ENCODE measurements at regions not wholly inside any gene's neighbourhood (a gene's known extent, or its start where the extent isn't known, plus 50 kb on each side); places are given as distances from the start of the nearest gene placed in this dataset.

DNA sequence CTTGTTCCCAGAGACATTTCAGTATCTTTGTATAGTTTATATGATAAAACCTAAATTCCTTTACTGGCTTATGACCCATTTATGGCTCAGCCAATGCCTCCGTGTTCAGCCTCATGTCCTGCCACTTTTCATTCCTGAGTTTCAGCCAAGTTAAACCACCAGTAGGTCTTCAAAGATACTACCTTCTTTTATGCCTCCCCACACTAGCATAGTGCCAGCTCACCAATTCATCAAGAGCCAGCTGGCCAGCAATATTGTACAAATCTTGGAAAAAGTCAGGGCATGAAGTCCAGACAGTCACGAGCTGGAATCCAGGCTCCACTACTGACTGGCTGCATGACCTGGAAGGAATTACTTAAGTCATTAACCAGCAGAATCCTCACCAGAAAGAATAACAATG lies 446.0 kb downstream of the GPATCH2 start:
- TF ChIP-seq, protein P1, sequence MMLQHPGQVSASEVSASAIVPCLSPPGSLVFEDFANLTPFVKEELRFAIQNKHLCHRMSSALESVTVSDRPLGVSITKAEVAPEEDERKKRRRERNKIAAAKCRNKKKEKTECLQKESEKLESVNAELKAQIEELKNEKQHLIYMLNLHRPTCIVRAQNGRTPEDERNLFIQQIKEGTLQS (IDR thresholded peaks at IDR 0.05) = no peak
- no peak for TF ChIP-seq HNF4G (IDR thresholded peaks at IDR 0.05)
- TF ChIP-seq HNF4A (conservative IDR thresholded peaks at IDR 0.05) = no peak
- TF ChIP-seq RXRA (IDR thresholded peaks at IDR 0.05) = no peak
- TF ChIP-seq, protein P2, sequence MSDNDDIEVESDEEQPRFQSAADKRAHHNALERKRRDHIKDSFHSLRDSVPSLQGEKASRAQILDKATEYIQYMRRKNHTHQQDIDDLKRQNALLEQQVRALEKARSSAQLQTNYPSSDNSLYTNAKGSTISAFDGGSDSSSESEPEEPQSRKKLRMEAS (IDR thresholded peaks at IDR 0.05) = no peak
- no peak for TF ChIP-seq GABPA (IDR thresholded peaks at IDR 0.05 in 1 of 2, conservative IDR thresholded peaks at IDR 0.05 in 1 of 2)
- no peak for TF ChIP-seq EGR1 (IDR thresholded peaks at IDR 0.05; ENCODE audit: low read depth in 2 of 2)
- TF ChIP-seq FOXA2 (IDR thresholded peaks at IDR 0.05) = no peak
- TF ChIP-seq NR2F2 (IDR thresholded peaks at IDR 0.05) = no peak
- no peak for TF ChIP-seq JUND (IDR thresholded peaks at IDR 0.05)
- TF ChIP-seq, protein P3, sequence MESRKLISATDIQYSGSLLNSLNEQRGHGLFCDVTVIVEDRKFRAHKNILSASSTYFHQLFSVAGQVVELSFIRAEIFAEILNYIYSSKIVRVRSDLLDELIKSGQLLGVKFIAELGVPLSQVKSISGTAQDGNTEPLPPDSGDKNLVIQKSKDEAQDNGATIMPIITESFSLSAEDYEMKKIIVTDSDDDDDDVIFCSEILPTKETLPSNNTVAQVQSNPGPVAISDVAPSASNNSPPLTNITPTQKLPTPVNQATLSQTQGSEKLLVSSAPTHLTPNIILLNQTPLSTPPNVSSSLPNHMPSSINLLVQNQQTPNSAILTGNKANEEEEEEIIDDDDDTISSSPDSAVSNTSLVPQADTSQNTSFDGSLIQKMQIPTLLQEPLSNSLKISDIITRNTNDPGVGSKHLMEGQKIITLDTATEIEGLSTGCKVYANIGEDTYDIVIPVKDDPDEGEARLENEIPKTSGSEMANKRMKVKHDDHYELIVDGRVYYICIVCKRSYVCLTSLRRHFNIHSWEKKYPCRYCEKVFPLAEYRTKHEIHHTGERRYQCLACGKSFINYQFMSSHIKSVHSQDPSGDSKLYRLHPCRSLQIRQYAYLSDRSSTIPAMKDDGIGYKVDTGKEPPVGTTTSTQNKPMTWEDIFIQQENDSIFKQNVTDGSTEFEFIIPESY (IDR thresholded peaks at IDR 0.05) = no peak
- TF ChIP-seq RAD21 (IDR thresholded peaks at IDR 0.05) = no peak
- no peak for TF ChIP-seq YY1 (IDR thresholded peaks at IDR 0.05)
- no peak for TF ChIP-seq TAF1 (conservative IDR thresholded peaks at IDR 0.05)
- no peak for TF ChIP-seq FOXA1 (IDR thresholded peaks at IDR 0.05)
- Histone ChIP-seq H3K27ac (ENCODE audit: low read depth in 1 of 2, low read length in 2 of 2) (no peak overlapping the region), H3K9me3 (ENCODE audit: control insufficient read depth in 4 of 4, low read length in 3 of 4) (peaks cover 0 to 2% (median under 1%) of the 10 kb centered on the region in 4 donors), H3K4me3 (ENCODE audit: low read depth in 1 of 3, low read length in 3 of 3) (no peak overlapping the region), H3K4me1 (ENCODE audit: control insufficient read depth in 4 of 4, insufficient read depth in 4 of 4, low read length in 3 of 4) (no peaks in the 10 kb centered on the region), H3K36me3 (ENCODE audit: control insufficient read depth in 4 of 4, insufficient read depth in 3 of 4, low read depth in 1 of 4, low read length in 3 of 4) (no peaks in the 10 kb centered on the region), H3K27me3 (ENCODE audit: control insufficient read depth in 4 of 4, insufficient read depth in 4 of 4, low read length in 3 of 4) (no peaks in the 10 kb centered on the region), H3K9ac (ENCODE audit: low read depth in 1 of 2, low read length in 2 of 2) (no peak overlapping the region)
- DNase-seq (ENCODE audit: low spot score) = no peak
- 55% methylated on average over 2 of the region's 2 CpGs for WGBS

DNA sequence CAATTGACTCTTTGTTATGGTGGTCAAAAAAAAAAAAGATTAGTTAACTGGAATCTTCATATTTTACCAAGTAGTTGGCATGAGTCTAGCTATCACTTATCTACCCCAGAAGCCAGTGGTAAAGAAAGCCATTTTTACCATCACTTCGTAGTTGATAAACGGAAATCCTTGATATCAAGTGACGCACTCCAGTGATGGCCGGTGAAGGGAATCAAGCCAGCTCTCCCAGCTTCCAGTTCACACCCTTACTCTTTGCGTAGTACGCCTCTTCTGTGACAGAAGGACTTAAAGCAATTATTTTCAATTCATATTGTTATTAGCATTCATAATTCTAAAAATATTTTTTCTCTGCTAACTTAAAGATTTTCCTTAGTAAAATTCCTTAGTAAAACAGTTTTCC lies 447.9 kb downstream of the GPATCH2 start:
- Histone ChIP-seq H3K9me3 (ENCODE audit: control insufficient read depth in 4 of 4, low read length in 3 of 4) (peaks cover 0 to 2% (median under 1%) of the 10 kb centered on the region in 4 donors), H3K4me1 (ENCODE audit: control insufficient read depth in 4 of 4, insufficient read depth in 4 of 4, low read length in 3 of 4) (no peaks in the 10 kb centered on the region), H3K27ac (ENCODE audit: low read depth in 1 of 2, low read length in 2 of 2) (no peak overlapping the region), H3K4me3 (ENCODE audit: low read depth in 1 of 3, low read length in 3 of 3) (no peak overlapping the region), H3K9ac (ENCODE audit: low read depth in 1 of 2, low read length in 2 of 2) (no peak overlapping the region), H3K27me3 (ENCODE audit: control insufficient read depth in 4 of 4, insufficient read depth in 4 of 4, low read length in 3 of 4) (no peaks in the 10 kb centered on the region), H3K36me3 (ENCODE audit: control insufficient read depth in 4 of 4, insufficient read depth in 3 of 4, low read depth in 1 of 4, low read length in 3 of 4) (no peaks in the 10 kb centered on the region)
- TF ChIP-seq, protein P1 (IDR thresholded peaks at IDR 0.05) = no peak
- TF ChIP-seq YY1 (IDR thresholded peaks at IDR 0.05) (no peak), HNF4A (conservative IDR thresholded peaks at IDR 0.05) (no peak), EGR1 (IDR thresholded peaks at IDR 0.05; ENCODE audit: low read depth in 2 of 2) (no peak)
- DNase-seq (ENCODE audit: low spot score) = no peak
- WGBS = 76% methylated on average over 6 of the region's 6 CpGs

DNA sequence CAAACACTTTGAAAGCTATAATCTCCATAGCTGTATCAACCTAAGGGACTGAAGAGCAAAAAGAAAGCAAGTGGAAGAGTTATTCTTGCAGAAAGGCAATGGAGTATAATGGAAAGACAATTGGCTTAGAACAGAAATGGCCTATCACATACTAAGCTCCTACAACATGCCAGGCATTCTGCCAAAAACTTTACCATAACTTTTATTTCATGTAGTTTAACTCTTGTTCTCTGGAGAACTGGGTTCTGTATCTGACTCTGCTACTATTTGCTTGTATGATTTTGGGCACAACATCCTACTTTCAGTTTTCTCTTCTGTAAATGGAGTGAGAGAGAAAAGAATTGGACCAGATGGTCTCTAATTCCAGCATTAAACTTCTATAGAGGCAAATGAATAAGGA lies 449.1 kb downstream of the GPATCH2 start:
- Histone ChIP-seq H3K4me1 (ENCODE audit: control insufficient read depth in 4 of 4, insufficient read depth in 4 of 4, low read length in 3 of 4) (no peaks in the 10 kb centered on the region), H3K36me3 (ENCODE audit: control insufficient read depth in 4 of 4, insufficient read depth in 3 of 4, low read depth in 1 of 4, low read length in 3 of 4) (no peaks in the 10 kb centered on the region), H3K27me3 (ENCODE audit: control insufficient read depth in 4 of 4, insufficient read depth in 4 of 4, low read length in 3 of 4) (peaks cover 0 to 2% (median 0%) of the 10 kb centered on the region in 4 donors), H3K9ac (ENCODE audit: low read depth in 1 of 2, low read length in 2 of 2) (no peak overlapping the region), H3K9me3 (ENCODE audit: control insufficient read depth in 4 of 4, low read length in 3 of 4) (peaks cover 0 to 2% (median under 1%) of the 10 kb centered on the region in 4 donors), H3K4me3 (ENCODE audit: low read depth in 1 of 3, low read length in 3 of 3) (no peak overlapping the region), H3K27ac (ENCODE audit: low read depth in 1 of 2, low read length in 2 of 2) (no peak overlapping the region)
- DNase-seq (ENCODE audit: low spot score) = no peak
- no peak for TF ChIP-seq JUND (IDR thresholded peaks at IDR 0.05)
- TF ChIP-seq TAF1 (conservative IDR thresholded peaks at IDR 0.05) = no peak
- TF ChIP-seq SP1 (IDR thresholded peaks at IDR 0.05) = no peak
